OCI-M2 (cell line): ENCODE measurements at regions not wholly inside any gene's neighbourhood (a gene's known extent, or its start where the extent isn't known, plus 50 kb on each side); places are given as distances from the start of the nearest gene placed in this dataset.

ENCODE experiments used
- DNase-seq: peaks from one replicate; lab custom pipeline; 2025; ENCODE audit not compliant: unreplicated experiment; lab: John Stamatoyannopoulos, UW

- no peak for DNase-seq
Observed at GRCh38 chr10:30793093-30793492, 163.5 kb upstream of the LYZL2 start.

- no peak for DNase-seq
Observed at GRCh38 chr10:30792025-30792424, 162.5 kb upstream of the LYZL2 start.

- no peak for DNase-seq
Observed at GRCh38 chr10:30791197-30791611, 161.7 kb upstream of the LYZL2 start.

GRCh38 chr10:30789806-30790205, 160.3 kb upstream of the LYZL2 start:
- no peak for DNase-seq

GRCh38 chr10:30788307-30788706, 158.8 kb upstream of the LYZL2 start:
- DNase-seq, result no peak

- no peak for DNase-seq
Observed at GRCh38 chr10:30786906-30787305, 157.4 kb upstream of the LYZL2 start.

GRCh38 chr10:30786131-30786530, 156.6 kb upstream of the LYZL2 start:
- DNase-seq, result no peak

- no peak for DNase-seq
Observed at GRCh38 chr10:30784897-30785605, 155.5 kb upstream of the LYZL2 start.

GRCh38 chr10:30784524-30784896, 155.0 kb upstream of the LYZL2 start:
- no peak for DNase-seq

- DNase-seq, result peak; percentile 34
Observed at GRCh38 chr10:30783939-30784501, 154.5 kb upstream of the LYZL2 start.

GRCh38 chr10:30782537-30783461, 153.2 kb upstream of the LYZL2 start:
- no peak for DNase-seq

- no peak for DNase-seq
Observed at GRCh38 chr10:30782157-30782536, 152.6 kb upstream of the LYZL2 start.

GRCh38 chr10:30781670-30782121, 152.1 kb upstream of the LYZL2 start:
- no peak for DNase-seq

- DNase-seq, result no peak
Observed at GRCh38 chr10:30778769-30779168, 149.2 kb upstream of the LYZL2 start.

- no peak for DNase-seq
Observed at GRCh38 chr10:30775779-30776591, 146.4 kb upstream of the LYZL2 start.

- no peak for DNase-seq
Observed at GRCh38 chr10:30774261-30774660, 144.7 kb upstream of the LYZL2 start.

GRCh38 chr10:30773501-30773900, 143.9 kb upstream of the LYZL2 start:
- DNase-seq, result no peak

- DNase-seq, result no peak
Observed at GRCh38 chr10:30770816-30771215, 141.3 kb upstream of the LYZL2 start.

GRCh38 chr10:30770229-30770628, 140.7 kb upstream of the LYZL2 start:
- DNase-seq, result no peak

- no peak for DNase-seq
Observed at GRCh38 chr10:30769361-30769760, 139.8 kb upstream of the LYZL2 start.

GRCh38 chr10:30765616-30766015, 136.1 kb upstream of the LYZL2 start:
- no peak for DNase-seq
